ENCODE measurements at regions not wholly inside any gene's neighbourhood (a gene's known extent, or its start where the extent isn't known, plus 50 kb on each side); places are given as distances from the start of the nearest gene placed in this dataset.

DNA sequence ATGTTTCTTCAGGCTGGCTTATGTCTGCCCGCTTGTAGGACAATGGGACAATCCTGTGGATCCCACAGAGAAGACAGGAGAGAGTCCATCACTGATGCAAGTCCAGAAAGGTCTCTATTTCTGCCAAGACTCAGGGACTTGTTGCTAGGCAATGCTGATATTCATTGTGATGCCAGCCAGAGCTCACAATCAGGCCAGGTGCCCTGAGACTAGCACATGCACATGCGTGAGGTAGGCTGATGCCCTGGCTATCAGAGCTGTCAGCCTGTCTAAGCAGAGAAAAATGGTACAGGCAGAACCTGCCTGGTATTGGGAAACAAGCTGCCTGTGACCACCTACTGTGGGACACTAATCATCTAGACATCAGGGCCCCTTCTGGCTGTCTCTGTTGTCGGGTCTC lies 638.7 kb upstream of the TSPY4 start:
- no peaks in the 10 kb centered on the region for H3K9me2 ChIP-seq (ENCODE audit: insufficient read depth)
- H3K27ac ChIP-seq (ENCODE audit: low read depth): no peak overlapping the region
- H3K27me3 ChIP-seq (ENCODE audit: insufficient read depth): no peaks in the 10 kb centered on the region
- Mint-ChIP-seq H3K27ac (no peak overlapping the region), H3K36me3 (ENCODE audit: low read depth) (peaks cover 5% of the 10 kb centered on the region; the same call in 1 of the 3 replicates), H3K4me3 (no peak overlapping the region), H3K27me3 (ENCODE audit: insufficient read depth, low read depth, poor library complexity) (no peaks in the 10 kb centered on the region), H3K9me3 (peaks cover 92% of the 10 kb centered on the region), H3K4me1 (no peaks in the 10 kb centered on the region)
- DNase-seq (ENCODE audit: low spot score): no peak
- TF ChIP-seq JUNB (IDR thresholded peaks at IDR 0.05; ENCODE audit: unreplicated experiment) (no peak), ETS1 (IDR thresholded peaks at IDR 0.05) (no peak), ZNF114 (CRISPR knock-in tag; IDR thresholded peaks at IDR 0.05) (no peak), NANOG (IDR thresholded peaks at IDR 0.05; ENCODE audit: borderline replicate concordance) (no peak), EZH2phosphoT487 (IDR thresholded peaks at IDR 0.05; ENCODE audit: unreplicated experiment) (no peak), EZH2 (IDR thresholded peaks at IDR 0.05; ENCODE audit: low read depth, unreplicated experiment) (no peak), CREB1 (CRISPR knock-in tag; IDR thresholded peaks at IDR 0.05; ENCODE audit: low read depth) (no peak), ZNF331 (CRISPR knock-in tag; IDR thresholded peaks at IDR 0.05; ENCODE audit: low read depth) (no peak), STAT1 (IDR thresholded peaks at IDR 0.05; ENCODE audit: unreplicated experiment) (no peak), POLR2AphosphoS5 (IDR thresholded peaks at IDR 0.05; ENCODE audit: low read depth) (no peak), CTCF (conservative IDR thresholded peaks at IDR 0.05; ENCODE audit: low read depth in 2 of 2) (no peak), ZNF462 (CRISPR knock-in tag; IDR thresholded peaks at IDR 0.05) (no peak)
- TF ChIP-seq, protein P1, sequence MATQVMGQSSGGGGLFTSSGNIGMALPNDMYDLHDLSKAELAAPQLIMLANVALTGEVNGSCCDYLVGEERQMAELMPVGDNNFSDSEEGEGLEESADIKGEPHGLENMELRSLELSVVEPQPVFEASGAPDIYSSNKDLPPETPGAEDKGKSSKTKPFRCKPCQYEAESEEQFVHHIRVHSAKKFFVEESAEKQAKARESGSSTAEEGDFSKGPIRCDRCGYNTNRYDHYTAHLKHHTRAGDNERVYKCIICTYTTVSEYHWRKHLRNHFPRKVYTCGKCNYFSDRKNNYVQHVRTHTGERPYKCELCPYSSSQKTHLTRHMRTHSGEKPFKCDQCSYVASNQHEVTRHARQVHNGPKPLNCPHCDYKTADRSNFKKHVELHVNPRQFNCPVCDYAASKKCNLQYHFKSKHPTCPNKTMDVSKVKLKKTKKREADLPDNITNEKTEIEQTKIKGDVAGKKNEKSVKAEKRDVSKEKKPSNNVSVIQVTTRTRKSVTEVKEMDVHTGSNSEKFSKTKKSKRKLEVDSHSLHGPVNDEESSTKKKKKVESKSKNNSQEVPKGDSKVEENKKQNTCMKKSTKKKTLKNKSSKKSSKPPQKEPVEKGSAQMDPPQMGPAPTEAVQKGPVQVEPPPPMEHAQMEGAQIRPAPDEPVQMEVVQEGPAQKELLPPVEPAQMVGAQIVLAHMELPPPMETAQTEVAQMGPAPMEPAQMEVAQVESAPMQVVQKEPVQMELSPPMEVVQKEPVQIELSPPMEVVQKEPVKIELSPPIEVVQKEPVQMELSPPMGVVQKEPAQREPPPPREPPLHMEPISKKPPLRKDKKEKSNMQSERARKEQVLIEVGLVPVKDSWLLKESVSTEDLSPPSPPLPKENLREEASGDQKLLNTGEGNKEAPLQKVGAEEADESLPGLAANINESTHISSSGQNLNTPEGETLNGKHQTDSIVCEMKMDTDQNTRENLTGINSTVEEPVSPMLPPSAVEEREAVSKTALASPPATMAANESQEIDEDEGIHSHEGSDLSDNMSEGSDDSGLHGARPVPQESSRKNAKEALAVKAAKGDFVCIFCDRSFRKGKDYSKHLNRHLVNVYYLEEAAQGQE (IDR thresholded peaks at IDR 0.05; ENCODE audit: unreplicated experiment): no peak
- H2AFZ ChIP-seq: no peak overlapping the region
- H3K4me2 ChIP-seq: no peak overlapping the region
- no peaks in the 10 kb centered on the region for H4K20me1 ChIP-seq (replicated peaks; ENCODE audit: insufficient read depth)
- H3K79me2 ChIP-seq (replicated peaks; ENCODE audit: insufficient read depth): no peaks in the 10 kb centered on the region
- H3K4me3 ChIP-seq: no peak overlapping the region
- no peaks in the 10 kb centered on the region for H3K36me3 ChIP-seq (ENCODE audit: insufficient read depth)
- no peaks in the 10 kb centered on the region for H3K4me1 ChIP-seq (ENCODE audit: insufficient read depth)
- no peaks in the 10 kb centered on the region for H3F3A ChIP-seq (replicated peaks; ENCODE audit: low read depth)
- ATAC-seq: no peak
